Lower leg skin (tissue), 3 donors: ENCODE measurements at regions not wholly inside any gene's neighbourhood (a gene's known extent, or its start where the extent isn't known, plus 50 kb on each side); places are given as distances from the start of the nearest gene placed in this dataset.

Experiments used
- CTCF ChIP-seq, 3 donors: fragments of 450-650 bp; IDR thresholded peaks; one replicate each; pipeline ENCODE4 v1.5.1; 2016; ENCODE audit warnings: antibody characterized with exemption in 3 of 3, mild to moderate bottlenecking in 3 of 3, moderate library complexity in 2 of 3
- POLR2A ChIP-seq, 2 donors: fragments of 450-650 bp; IDR thresholded peaks; one replicate each; pipeline ENCODE4 v1.6.1; 2016 to 2017; ENCODE audit warnings: antibody characterized with exemption in 2 of 2, mild to moderate bottlenecking in 1 of 2, moderate library complexity in 1 of 2

- no peak for TF ChIP-seq CTCF (IDR thresholded peaks at IDR 0.05)
- no peak for TF ChIP-seq POLR2A (IDR thresholded peaks at IDR 0.05)
These were observed 409.2 kb upstream of the DPP6 start for GRCh38 chr7:153642989-153643388.
